Transverse colon (tissue), 4 donors: ENCODE measurements at regions not wholly inside any gene's neighbourhood (a gene's known extent, or its start where the extent isn't known, plus 50 kb on each side); places are given as distances from the start of the nearest gene placed in this dataset.

Source experiments
- DNase-seq: peaks from one replicate; pipeline ENCODE4 v3.0.0-alpha.2; 2019
- H3K27ac ChIP-seq, 4 donors: fragments of 200-600 bp; sonication (generic); 2 replicates each; pipeline ENCODE4 v1.5.1; 2016 to 2018; ENCODE audit warnings: inconsistent platforms in 4 of 4
- H3K27me3 ChIP-seq: fragments of 200-600 bp; sonication (generic); 2 replicates; pipeline ENCODE4 v1.5.1; 2017; ENCODE audit warnings: inconsistent platforms
- H3K36me3 ChIP-seq, 4 donors: fragments of 200-600 bp; sonication (generic); 2 replicates each; pipeline ENCODE4 v1.5.1; 2017 to 2019; ENCODE audit warnings: inconsistent platforms in 4 of 4
- H3K4me1 ChIP-seq, 4 donors: fragments of 200-600 bp; sonication (generic); 2 replicates each; pipeline ENCODE4 v1.5.1; 2017 to 2020; ENCODE audit warnings: inconsistent platforms in 4 of 4
- H3K4me3 ChIP-seq, 4 donors: fragments of 200-600 bp; sonication (generic); 1 replicate in 1 of 4; 2 replicates in 3 of 4; pipeline versions ENCODE4 v1.5.1 to v1.6.1; 2017 to 2019; ENCODE audit warnings: inconsistent platforms in 4 of 4
- H3K9me3 ChIP-seq, 2 donors: fragments of 200-600 bp; sonication (generic); 2 replicates each; pipeline ENCODE4 v1.5.1; 2017 to 2019; ENCODE audit warnings: inconsistent platforms in 2 of 2
- CTCF ChIP-seq, 5 experiments: fragments of 200-600 bp in 3 of 5; fragments of 450-650 bp in 2 of 5; sonication (generic) in 3 of 5; IDR thresholded peaks; 1 replicate in 2 of 5; 2 replicates in 3 of 5; pipeline ENCODE4 v1.5.1; 2016 to 2017; ENCODE audit warnings: antibody characterized with exemption in 5 of 5, inconsistent platforms in 3 of 5, mild to moderate bottlenecking in 2 of 5, moderate library complexity in 1 of 5
- EP300 ChIP-seq: sonication (generic); formaldehyde crosslinking; IDR thresholded peaks from one replicate; pipeline ENCODE4 v1.6.1; 2017; ENCODE audit warnings: antibody characterized with exemption, low read depth
- POLR2A ChIP-seq: fragments of 450-650 bp; IDR thresholded peaks from one replicate; pipeline ENCODE4 v1.6.1; 2016; ENCODE audit warnings: antibody characterized with exemption, mild to moderate bottlenecking, moderate library complexity
- POLR2AphosphoS5 ChIP-seq, 3 donors: sonication (generic); formaldehyde crosslinking; IDR thresholded peaks; one replicate each; pipeline ENCODE4 v1.6.1; 2016; ENCODE audit warnings: antibody characterized with exemption in 3 of 3
- WGBS, 2 donors: methylation state at CpG; one replicate each; pipeline ENCODE4 v1.1.5; 2018; ENCODE audit warnings: low coverage in 1 of 2; 5-methylcytosine and 5-hydroxymethylcytosine counted together
- in situ Hi-C, 4 donors: fragments of 200-750 bp; cut with MboI; loops; one replicate each; pipeline versions ENCODE4 v1.15.0 to v1.15.1; 2017; ENCODE audit warnings: low sequenced_read_pairs in 3 of 4, low pct_ligation_motif_present in 1 of 4, low pct_unique_long_range_greater_than_20kb in 1 of 4
- intact Hi-C: fragments of 100-400 bp; cut with DNase I; formaldehyde crosslinking; loops from one replicate; pipeline ENCODE4 v1.15.1; 2023; ENCODE audit warnings: low total_unique reads

DNA sequence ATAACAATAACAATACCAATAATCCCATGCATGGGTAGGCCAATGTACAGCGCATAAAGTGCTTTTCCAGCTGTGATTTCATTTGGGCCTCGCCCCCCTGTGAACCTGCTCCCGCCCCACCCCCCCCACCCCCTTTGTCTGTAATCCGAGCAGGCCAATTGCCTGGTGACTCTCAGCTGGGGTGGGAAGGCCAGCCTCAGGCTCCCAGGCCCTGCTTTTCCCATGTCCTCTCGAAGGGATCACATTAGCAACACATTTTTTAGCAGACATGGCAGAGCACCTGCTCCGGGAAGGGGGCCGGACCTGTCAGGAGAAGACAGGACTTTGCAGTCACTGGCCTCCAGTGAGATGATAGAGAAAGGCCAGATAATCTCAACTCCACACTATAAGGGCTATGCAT lies 439.3 kb downstream of the RPS24 start:
- TF ChIP-seq POLR2AphosphoS5 (IDR thresholded peaks at IDR 0.05) (no peak), EP300 (no peak), POLR2A (no peak), CTCF (IDR thresholded peaks at IDR 0.05) (no peak)
- H3K27ac ChIP-seq: peak overlapping the region in 3 of 4 donors; percentile 69 to 79 (median 71)
- no peaks in the 10 kb centered on the region for H3K9me3 ChIP-seq
- 69 to 77% methylated on average over 4 to 7 of the region's 7 CpGs for WGBS, 2 donors
- no peak for DNase-seq
- no peak overlapping the region for H3K4me3 ChIP-seq
- H3K27me3 ChIP-seq: no peaks in the 10 kb centered on the region
- intact Hi-C loops: loop anchor here (10.0 kb wide), 1 partner anchor 138 kb away; no protein-coding TSS in a partner anchor
- in situ Hi-C loops: no loop called here
- no peaks in the 10 kb centered on the region for H3K36me3 ChIP-seq
- H3K4me1 ChIP-seq: peaks cover 0 to 5% (median 2%) of the 10 kb centered on the region in 4 donors

DNA sequence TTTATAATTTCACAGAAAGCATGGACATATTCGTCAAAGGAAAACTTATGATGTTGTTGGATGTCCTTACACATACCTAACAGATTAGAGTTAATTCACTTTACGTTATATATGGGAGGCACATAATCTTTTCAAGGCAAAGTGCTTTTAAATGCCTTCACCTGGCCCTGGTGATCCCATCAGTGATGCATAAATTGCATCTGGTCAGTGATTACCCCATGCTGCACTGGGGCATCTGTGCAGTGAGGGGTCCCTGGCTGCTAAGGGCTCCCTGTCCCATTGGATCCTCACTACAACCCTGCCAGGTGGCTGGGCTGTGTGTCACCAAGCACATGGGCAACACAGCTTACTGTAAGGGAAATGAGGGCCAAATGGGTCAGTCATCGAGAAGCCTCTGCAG lies 441.1 kb downstream of the RPS24 start:
- H3K27ac ChIP-seq: no peak overlapping the region
- 91 to 94% methylated on average over 2 to 3 of the region's 3 CpGs for WGBS, 2 donors
- in situ Hi-C loops: no loop called here
- DNase-seq: no peak
- intact Hi-C loops: loop anchor here (10.0 kb wide), 1 partner anchor 140 kb away; no protein-coding TSS in a partner anchor
- TF ChIP-seq POLR2AphosphoS5 (IDR thresholded peaks at IDR 0.05) (no peak), CTCF (IDR thresholded peaks at IDR 0.05) (no peak), EP300 (no peak), POLR2A (no peak)
- H3K9me3 ChIP-seq: no peaks in the 10 kb centered on the region
- no peak overlapping the region for H3K4me3 ChIP-seq
- no peaks in the 10 kb centered on the region for H3K27me3 ChIP-seq
- no peaks in the 10 kb centered on the region for H3K36me3 ChIP-seq
- H3K4me1 ChIP-seq: peaks cover 0 to 5% (median 2%) of the 10 kb centered on the region in 4 donors

GRCh38 chr10:78475437-78475836 lies 441.8 kb downstream of the RPS24 start:
- intact Hi-C loops: loop anchor here (10.0 kb wide), 1 partner anchor 141 kb away; no protein-coding TSS in a partner anchor
- in situ Hi-C loops: no loop called here
- TF ChIP-seq CTCF (IDR thresholded peaks at IDR 0.05) (no peak), POLR2AphosphoS5 (IDR thresholded peaks at IDR 0.05) (no peak)

GRCh38 chr10:78476156-78476555 lies 442.5 kb downstream of the RPS24 start:
- in situ Hi-C loops: no loop called here

More at GRCh38 chr10:78475437-78475836, 441.8 kb downstream of the RPS24 start:
- H3K27ac ChIP-seq: no peak overlapping the region
- H3K36me3 ChIP-seq: no peaks in the 10 kb centered on the region
- no peak overlapping the region for H3K4me3 ChIP-seq
- WGBS, 2 donors: 79 to 91% methylated on average over 4 to 7 of the region's 7 CpGs
- H3K9me3 ChIP-seq: no peaks in the 10 kb centered on the region
- DNase-seq: no peak
- peaks cover 0 to 5% (median 2%) of the 10 kb centered on the region in 4 donors for H3K4me1 ChIP-seq
- no peaks in the 10 kb centered on the region for H3K27me3 ChIP-seq

DNA sequence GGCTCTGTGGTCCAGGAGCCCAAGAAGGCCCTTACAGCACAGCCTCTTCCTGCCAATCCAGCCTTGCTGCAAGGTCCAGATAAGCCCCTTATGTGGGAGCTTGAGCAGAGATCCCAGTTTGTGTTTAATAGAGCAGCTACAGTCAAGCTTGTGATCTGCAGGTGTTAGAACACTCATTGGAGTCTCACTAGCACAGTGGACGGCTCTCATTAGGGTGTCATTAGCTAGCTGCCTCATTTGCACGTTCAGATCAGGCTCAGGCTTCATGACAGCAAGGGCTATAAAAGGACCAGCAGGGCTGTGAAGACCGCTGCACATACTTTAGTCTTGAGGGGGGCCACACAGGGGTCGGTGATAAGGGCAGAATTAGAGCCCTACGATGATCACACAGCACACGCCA lies 443.2 kb downstream of the RPS24 start:
- TF ChIP-seq EP300 (no peak), CTCF (IDR thresholded peaks at IDR 0.05) (no peak), POLR2AphosphoS5 (IDR thresholded peaks at IDR 0.05) (no peak), POLR2A (no peak)
- Histone ChIP-seq H3K27ac (no peak overlapping the region), H3K4me1 (peaks cover 0 to 5% (median 2%) of the 10 kb centered on the region in 4 donors), H3K36me3 (no peaks in the 10 kb centered on the region), H3K27me3 (no peaks in the 10 kb centered on the region), H3K9me3 (no peaks in the 10 kb centered on the region), H3K4me3 (no peak overlapping the region)
- 70% methylated on average over 6 of the region's 6 CpGs; no CpG with 5 or more reads in 1 of the 2 donors for WGBS, 2 donors
- in situ Hi-C loops: no loop called here
- intact Hi-C loops: loop anchor here (10.0 kb wide), 1 partner anchor 142 kb away; no protein-coding TSS in a partner anchor
- DNase-seq: no peak

More at GRCh38 chr10:78476156-78476555, 442.5 kb downstream of the RPS24 start:
- no peak for DNase-seq
- no peaks in the 10 kb centered on the region for H3K27me3 ChIP-seq
- H3K27ac ChIP-seq: no peak overlapping the region
- no peak overlapping the region for H3K4me3 ChIP-seq
- no peaks in the 10 kb centered on the region for H3K36me3 ChIP-seq
- H3K4me1 ChIP-seq: peaks cover 0 to 5% (median 2%) of the 10 kb centered on the region in 4 donors
- 83 to 84% methylated on average over 3 to 8 of the region's 8 CpGs for WGBS, 2 donors
- intact Hi-C loops: loop anchor here (10.0 kb wide), 1 partner anchor 141 kb away; no protein-coding TSS in a partner anchor
- TF ChIP-seq POLR2A: no peak
- H3K9me3 ChIP-seq: no peaks in the 10 kb centered on the region
